SJSA1 (cell line): ENCODE measurements at regions not wholly inside any gene's neighbourhood (a gene's known extent, or its start where the extent isn't known, plus 50 kb on each side); places are given as distances from the start of the nearest gene placed in this dataset.
A peak's percentile ranks its signal among the peaks of the same experiment; 100 is the strongest.

ENCODE experiments used
- DNase-seq, 2 experiments: peaks; one replicate each; pipeline ENCODE4 v3.0.0-alpha.2; 2015 to 2020; ENCODE audit warnings: low spot score in 2 of 2, low read depth in 1 of 2
- H3K27ac ChIP-seq: fragments of 250-450 bp; sonication (Bioruptor Pico); 2 replicates; pipeline ENCODE4 v1.5.1; 2020; ENCODE audit warnings: mild to moderate bottlenecking, moderate library complexity
- H3K27me3 ChIP-seq: fragments of 250-450 bp; sonication (Bioruptor Pico); replicated peaks from 2 replicates; pipeline ENCODE4 v1.5.1; 2020; ENCODE audit warnings: mild to moderate bottlenecking, moderate library complexity
- H3K36me3 ChIP-seq: fragments of 250-450 bp; sonication (Bioruptor Pico); 2 replicates; pipeline ENCODE4 v1.5.1; 2020; ENCODE audit warnings: mild to moderate bottlenecking
- H3K4me1 ChIP-seq: fragments of 250-450 bp; sonication (Bioruptor Pico); replicated peaks from 2 replicates; pipeline ENCODE4 v1.6.1; 2021; ENCODE audit warnings: mild to moderate bottlenecking
- H3K4me3 ChIP-seq: fragments of 250-450 bp; sonication (Bioruptor Pico); 2 replicates; pipeline ENCODE4 v1.5.1; 2020; ENCODE audit warnings: mild to moderate bottlenecking
- H3K9me3 ChIP-seq: fragments of 250-450 bp; sonication (Bioruptor Pico); replicated peaks from 2 replicates; pipeline ENCODE4 v1.5.1; 2020; ENCODE audit warnings: mild to moderate bottlenecking

GRCh38 chr22:47594836-47595521 is 832.5 kb downstream of the TBC1D22A start:
- no peaks in the 10 kb centered on the region for H3K9me3 ChIP-seq
- H3K4me1 ChIP-seq = no peaks in the 10 kb centered on the region
- H3K4me3 ChIP-seq = no peak overlapping the region
- no peaks in the 10 kb centered on the region for H3K36me3 ChIP-seq
- no peak overlapping the region for H3K27ac ChIP-seq
- DNase-seq = peak in 1 of 2 experiments; percentile 12
- H3K27me3 ChIP-seq = no peaks in the 10 kb centered on the region

GRCh38 chr22:47593911-47594311 is 831.5 kb downstream of the TBC1D22A start:
- Histone ChIP-seq H3K9me3 (no peaks in the 10 kb centered on the region), H3K27ac (no peak overlapping the region), H3K27me3 (no peaks in the 10 kb centered on the region), H3K4me1 (no peaks in the 10 kb centered on the region), H3K4me3 (no peak overlapping the region), H3K36me3 (no peaks in the 10 kb centered on the region)
- DNase-seq = peak in 1 of 2 experiments; percentile 25

- Histone ChIP-seq H3K27me3 (no peaks in the 10 kb centered on the region), H3K9me3 (no peaks in the 10 kb centered on the region), H3K4me1 (no peaks in the 10 kb centered on the region), H3K27ac (no peak overlapping the region), H3K4me3 (no peak overlapping the region), H3K36me3 (no peaks in the 10 kb centered on the region)
- peak in 1 of 2 experiments; percentile 16 for DNase-seq
Measured at GRCh38 chr22:47593291-47593690, 830.8 kb downstream of the TBC1D22A start.

GRCh38 chr22:47592791-47593190 is 830.3 kb downstream of the TBC1D22A start:
- Histone ChIP-seq H3K36me3 (no peaks in the 10 kb centered on the region), H3K4me1 (no peaks in the 10 kb centered on the region), H3K27ac (no peak overlapping the region), H3K9me3 (no peaks in the 10 kb centered on the region), H3K4me3 (no peak overlapping the region), H3K27me3 (no peaks in the 10 kb centered on the region)
- no peak for DNase-seq

- Histone ChIP-seq H3K27ac (no peak overlapping the region), H3K4me3 (no peak overlapping the region), H3K36me3 (no peaks in the 10 kb centered on the region), H3K4me1 (no peaks in the 10 kb centered on the region), H3K9me3 (no peaks in the 10 kb centered on the region), H3K27me3 (no peaks in the 10 kb centered on the region)
- no peak for DNase-seq
Measured at GRCh38 chr22:47591709-47592108, 829.3 kb downstream of the TBC1D22A start.

- Histone ChIP-seq H3K27ac (no peak overlapping the region), H3K27me3 (no peaks in the 10 kb centered on the region), H3K9me3 (no peaks in the 10 kb centered on the region), H3K36me3 (no peaks in the 10 kb centered on the region), H3K4me3 (no peak overlapping the region), H3K4me1 (no peaks in the 10 kb centered on the region)
- no peak for DNase-seq
Measured at GRCh38 chr22:47591016-47591415, 828.6 kb downstream of the TBC1D22A start.

GRCh38 chr22:47589271-47590250 is 827.1 kb downstream of the TBC1D22A start:
- no peaks in the 10 kb centered on the region for H3K4me1 ChIP-seq
- DNase-seq = no peak
- no peak overlapping the region for H3K4me3 ChIP-seq
- H3K36me3 ChIP-seq = no peaks in the 10 kb centered on the region
- no peak overlapping the region for H3K27ac ChIP-seq
- H3K9me3 ChIP-seq = no peaks in the 10 kb centered on the region; the same call in 1 of the 2 replicates
- H3K27me3 ChIP-seq = no peaks in the 10 kb centered on the region

- Histone ChIP-seq H3K27me3 (no peaks in the 10 kb centered on the region), H3K36me3 (no peaks in the 10 kb centered on the region), H3K9me3 (no peaks in the 10 kb centered on the region; the same call in 1 of the 2 replicates), H3K4me3 (no peak overlapping the region), H3K27ac (no peak overlapping the region), H3K4me1 (no peaks in the 10 kb centered on the region)
- no peak for DNase-seq
Measured at GRCh38 chr22:47588578-47588960, 826.1 kb downstream of the TBC1D22A start.

- Histone ChIP-seq H3K4me1 (no peaks in the 10 kb centered on the region), H3K36me3 (no peaks in the 10 kb centered on the region), H3K4me3 (no peak overlapping the region), H3K9me3 (no peaks in the 10 kb centered on the region; the same call in 1 of the 2 replicates), H3K27me3 (no peaks in the 10 kb centered on the region), H3K27ac (no peak overlapping the region)
- no peak for DNase-seq
Measured at GRCh38 chr22:47587861-47588577, 825.6 kb downstream of the TBC1D22A start.

- no peak for DNase-seq
- no peak overlapping the region for H3K27ac ChIP-seq
- no peaks in the 10 kb centered on the region for H3K4me1 ChIP-seq
Measured at GRCh38 chr22:47587361-47587760, 824.9 kb downstream of the TBC1D22A start.

GRCh38 chr22:47586946-47587345 is 824.5 kb downstream of the TBC1D22A start:
- no peak for DNase-seq
- Histone ChIP-seq H3K27me3 (no peaks in the 10 kb centered on the region), H3K4me1 (no peaks in the 10 kb centered on the region), H3K9me3 (no peaks in the 10 kb centered on the region; the same call in 1 of the 2 replicates), H3K4me3 (no peak overlapping the region), H3K27ac (no peak overlapping the region), H3K36me3 (no peaks in the 10 kb centered on the region)

More at GRCh38 chr22:47587361-47587760, 824.9 kb downstream of the TBC1D22A start:
- Histone ChIP-seq H3K36me3 (no peaks in the 10 kb centered on the region), H3K9me3 (no peaks in the 10 kb centered on the region; the same call in 1 of the 2 replicates), H3K27me3 (no peaks in the 10 kb centered on the region), H3K4me3 (no peak overlapping the region)

GRCh38 chr22:47586038-47586437 is 823.6 kb downstream of the TBC1D22A start:
- H3K36me3 ChIP-seq = no peaks in the 10 kb centered on the region
- H3K4me3 ChIP-seq = no peak overlapping the region
- H3K27me3 ChIP-seq = no peaks in the 10 kb centered on the region
- no peaks in the 10 kb centered on the region; the same call in 1 of the 2 replicates for H3K9me3 ChIP-seq
- DNase-seq = no peak
- no peaks in the 10 kb centered on the region for H3K4me1 ChIP-seq
- no peak overlapping the region for H3K27ac ChIP-seq

- H3K4me1 ChIP-seq = no peaks in the 10 kb centered on the region
- H3K27ac ChIP-seq = no peak overlapping the region
- no peak overlapping the region for H3K4me3 ChIP-seq
- H3K9me3 ChIP-seq = no peaks in the 10 kb centered on the region; the same call in 1 of the 2 replicates
- no peaks in the 10 kb centered on the region for H3K27me3 ChIP-seq
- H3K36me3 ChIP-seq = no peaks in the 10 kb centered on the region
- DNase-seq = no peak
Measured at GRCh38 chr22:47583959-47584562, 821.6 kb downstream of the TBC1D22A start.
